Stomach (tissue), 8 donors: ENCODE measurements at regions not wholly inside any gene's neighbourhood (a gene's known extent, or its start where the extent isn't known, plus 50 kb on each side); places are given as distances from the start of the nearest gene placed in this dataset.
A peak's percentile ranks its signal among the peaks of the same experiment; 100 is the strongest.

Source experiments
- DNase-seq, 2 donors: peaks; one replicate each; pipeline versions ENCODE4 v3.0.0 to v3.0.0-alpha.2; 2013 to 2019
- H3K27ac ChIP-seq, 5 donors: fragments of 200-600 bp in 4 of 5; sonication (generic) in 4 of 5; one replicate each; pipeline ENCODE4 v1.5.1; 2013 to 2019; ENCODE audit warnings: mild to moderate bottlenecking in 1 of 5, moderate library complexity in 1 of 5
- H3K27me3 ChIP-seq, 3 donors: fragments of 200-600 bp; sonication (generic); one replicate each; pipeline ENCODE4 v1.5.1; 2017 to 2019; ENCODE audit warnings: mixed run types in 1 of 3
- H3K36me3 ChIP-seq, 4 donors: fragments of 200-600 bp; sonication (generic); 1 replicate in 3 of 4; 2 replicates in 1 of 4; pipeline ENCODE4 v1.5.1; 2016 to 2019
- H3K4me1 ChIP-seq, 4 donors: fragments of 200-600 bp; sonication (generic); one replicate each; pipeline ENCODE4 v1.5.1; 2016 to 2019
- H3K4me3 ChIP-seq, 4 donors: fragments of 200-600 bp; sonication (generic) in 3 of 4; one replicate each; pipeline ENCODE4 v1.5.1; 2016 to 2019; ENCODE audit warnings: mild to moderate bottlenecking in 1 of 4
- H3K9me3 ChIP-seq, 4 donors: fragments of 200-600 bp; sonication (generic); one replicate each; pipeline ENCODE4 v1.5.1; 2016 to 2019
- EP300 ChIP-seq: sonication (generic); formaldehyde crosslinking; IDR thresholded peaks from one replicate; pipeline ENCODE4 v1.6.1; 2017; ENCODE audit warnings: antibody characterized with exemption
- POLR2A ChIP-seq, 4 donors: fragments of 450-650 bp; IDR thresholded peaks; one replicate each; pipeline ENCODE4 v1.6.1; 2016; ENCODE audit warnings: antibody characterized with exemption in 4 of 4, control low read depth in 2 of 4, mild to moderate bottlenecking in 1 of 4, moderate library complexity in 1 of 4
- POLR2AphosphoS5 ChIP-seq, 3 donors: sonication (generic); formaldehyde crosslinking; IDR thresholded peaks; one replicate each; pipeline ENCODE4 v1.6.1; 2016; ENCODE audit warnings: antibody characterized with exemption in 3 of 3
- WGBS, 5 donors: extraction: QIAGEN DNeasy Blood & Tissue Kit in 3 of 5; methylation state at CpG; one replicate each; pipeline versions ENCODE4 v1.1.5 to v1.1.7; 2013 to 2018; 5-methylcytosine and 5-hydroxymethylcytosine counted together
- intact Hi-C: fragments of 100-400 bp; cut with DNase I; formaldehyde crosslinking; loops from one replicate; pipeline ENCODE4 v1.15.1; 2023; ENCODE audit warnings: low total_unique reads
- TF ChIP-seq, protein P1 (sequence below), 7 experiments: fragments of 450-650 bp in 4 of 7; fragments of 200-600 bp in 3 of 7; sonication (generic) in 3 of 7; IDR thresholded peaks; one replicate each; pipeline ENCODE4 v1.5.1; 2016 to 2019; ENCODE audit warnings: antibody characterized with exemption in 7 of 7, control low read depth in 2 of 7, mild to moderate bottlenecking in 1 of 7
- donor health status: healthy with polysubstance abuse.
- donor health status: Bipolar disorder and iron deficiency.
- donor health status: healthy.

DNA sequence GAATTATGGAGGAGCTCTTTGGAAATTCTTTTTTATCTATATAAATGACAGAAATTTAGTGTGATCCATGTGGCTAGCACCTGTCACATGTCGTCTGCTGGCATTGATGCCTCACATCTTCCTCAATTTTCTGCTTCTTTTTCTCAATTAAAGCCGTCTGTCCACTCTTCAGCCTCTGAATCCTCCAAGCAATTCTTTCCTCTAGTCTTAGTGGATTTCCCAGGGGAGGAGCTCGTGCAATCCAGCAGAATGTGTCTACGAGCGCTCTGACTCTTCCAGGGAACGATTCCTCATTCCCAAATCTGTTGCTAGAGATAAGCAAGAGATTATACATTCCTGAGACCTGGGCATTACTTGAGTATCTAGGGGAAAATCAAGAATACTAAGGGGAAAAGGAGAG is 176.6 kb downstream of the EMP1 start:
- Histone ChIP-seq H3K36me3 (no peaks in the 10 kb centered on the region), H3K27ac (no peak overlapping the region), H3K9me3 (peaks cover 0 to 2% (median 0%) of the 10 kb centered on the region in 4 donors), H3K27me3 (no peaks in the 10 kb centered on the region), H3K4me1 (peaks cover 3 to 38% (median 21%) of the 10 kb centered on the region in 4 donors), H3K4me3 (no peak overlapping the region)
- no peak for DNase-seq
- TF ChIP-seq EP300: no peak
- no peak for TF ChIP-seq POLR2A (IDR thresholded peaks at IDR 0.05)
- no peak for TF ChIP-seq POLR2AphosphoS5 (IDR thresholded peaks at IDR 0.05)
- intact Hi-C loops: no loop called here
- 62 to 85% (median 71%) methylated on average over 6 of the region's 6 CpGs for WGBS, 5 donors

DNA sequence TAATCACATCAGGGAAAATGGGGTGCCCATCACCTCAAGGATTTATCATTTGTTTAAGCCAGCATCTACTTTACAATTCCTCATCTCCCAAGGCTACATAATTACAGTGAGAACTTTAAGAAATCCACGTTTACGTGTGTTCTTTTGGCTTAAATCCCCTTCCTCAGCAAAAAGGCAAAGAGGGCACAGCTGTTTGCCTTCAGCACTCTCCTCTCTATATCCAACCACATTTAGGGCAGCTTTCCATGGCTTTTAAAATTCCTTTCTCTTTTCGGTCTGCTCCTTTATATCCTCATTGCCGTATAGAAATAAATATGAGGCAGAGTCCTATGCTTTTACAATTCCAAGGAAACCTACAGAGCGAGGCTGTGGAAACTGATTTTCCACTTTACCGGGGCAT is 175.9 kb downstream of the EMP1 start:
- peak in 1 of 2 donors; percentile 36 for DNase-seq
- Histone ChIP-seq H3K4me1 (peaks cover 3 to 38% (median 21%) of the 10 kb centered on the region in 4 donors), H3K4me3 (no peak overlapping the region), H3K36me3 (no peaks in the 10 kb centered on the region), H3K27ac (no peak overlapping the region), H3K9me3 (no peaks in the 10 kb centered on the region), H3K27me3 (no peaks in the 10 kb centered on the region)
- TF ChIP-seq EP300 (no peak), POLR2A (IDR thresholded peaks at IDR 0.05) (no peak), POLR2AphosphoS5 (IDR thresholded peaks at IDR 0.05) (no peak)
- TF ChIP-seq, protein P1, sequence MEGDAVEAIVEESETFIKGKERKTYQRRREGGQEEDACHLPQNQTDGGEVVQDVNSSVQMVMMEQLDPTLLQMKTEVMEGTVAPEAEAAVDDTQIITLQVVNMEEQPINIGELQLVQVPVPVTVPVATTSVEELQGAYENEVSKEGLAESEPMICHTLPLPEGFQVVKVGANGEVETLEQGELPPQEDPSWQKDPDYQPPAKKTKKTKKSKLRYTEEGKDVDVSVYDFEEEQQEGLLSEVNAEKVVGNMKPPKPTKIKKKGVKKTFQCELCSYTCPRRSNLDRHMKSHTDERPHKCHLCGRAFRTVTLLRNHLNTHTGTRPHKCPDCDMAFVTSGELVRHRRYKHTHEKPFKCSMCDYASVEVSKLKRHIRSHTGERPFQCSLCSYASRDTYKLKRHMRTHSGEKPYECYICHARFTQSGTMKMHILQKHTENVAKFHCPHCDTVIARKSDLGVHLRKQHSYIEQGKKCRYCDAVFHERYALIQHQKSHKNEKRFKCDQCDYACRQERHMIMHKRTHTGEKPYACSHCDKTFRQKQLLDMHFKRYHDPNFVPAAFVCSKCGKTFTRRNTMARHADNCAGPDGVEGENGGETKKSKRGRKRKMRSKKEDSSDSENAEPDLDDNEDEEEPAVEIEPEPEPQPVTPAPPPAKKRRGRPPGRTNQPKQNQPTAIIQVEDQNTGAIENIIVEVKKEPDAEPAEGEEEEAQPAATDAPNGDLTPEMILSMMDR (IDR thresholded peaks at IDR 0.05): no peak
- intact Hi-C loops: no loop called here
- 67 to 85% (median 77%) methylated on average over 6 of the region's 6 CpGs for WGBS, 5 donors

DNA sequence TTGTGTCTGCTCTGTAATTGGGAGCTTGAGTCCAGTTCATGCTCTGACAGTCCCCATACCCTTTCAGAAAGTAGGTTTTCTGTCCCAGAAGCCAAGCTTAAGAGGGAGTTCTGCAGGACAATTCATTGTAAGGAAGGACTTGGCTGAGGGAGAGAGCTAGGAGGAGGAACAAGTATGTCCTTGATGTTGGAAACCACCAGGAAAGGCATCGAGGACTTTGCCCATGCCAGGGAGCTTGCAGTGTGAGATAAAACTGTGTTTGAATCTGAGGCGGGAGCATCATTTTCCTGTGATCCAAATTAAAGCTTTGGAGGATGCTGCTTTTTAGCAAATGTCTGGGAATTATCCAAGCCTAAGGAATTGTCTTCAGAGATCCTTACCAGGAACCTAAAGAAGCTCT is 175.3 kb downstream of the EMP1 start:
- no peaks in the 10 kb centered on the region for H3K27me3 ChIP-seq
- H3K4me3 ChIP-seq: no peak overlapping the region
- peaks cover 3 to 38% (median 21%) of the 10 kb centered on the region in 4 donors for H3K4me1 ChIP-seq
- H3K27ac ChIP-seq: peak overlapping the region in 2 of 5 donors; percentile 18 to 50
- H3K36me3 ChIP-seq: no peaks in the 10 kb centered on the region
- intact Hi-C loops: no loop called here
- DNase-seq: no peak
- TF ChIP-seq POLR2AphosphoS5 (IDR thresholded peaks at IDR 0.05): no peak
- TF ChIP-seq, protein P1 (IDR thresholded peaks at IDR 0.05): no peak
- no peak for TF ChIP-seq EP300
- H3K9me3 ChIP-seq: no peaks in the 10 kb centered on the region
- 42 to 70% (median 55%) methylated on average over 2 of the region's 2 CpGs for WGBS, 5 donors

DNA sequence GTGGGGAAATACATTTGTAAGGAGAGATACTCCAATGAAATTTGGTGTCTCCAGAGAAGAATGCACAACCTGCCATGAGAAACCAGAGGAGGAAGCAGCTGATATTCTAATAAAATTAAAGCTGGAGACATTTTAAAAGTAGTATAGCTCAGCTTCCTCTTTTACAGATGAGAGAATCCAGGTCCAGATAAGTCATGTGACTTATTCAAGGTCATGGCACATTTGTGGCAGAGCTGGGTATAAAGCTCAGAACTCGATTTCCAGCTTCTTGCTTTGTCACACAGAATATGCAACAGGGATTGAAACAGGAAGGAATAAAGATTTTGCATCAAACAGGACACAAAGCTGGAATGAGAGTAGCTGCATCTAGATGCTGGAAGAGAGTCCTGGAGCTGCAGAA is 174.8 kb downstream of the EMP1 start:
- WGBS, 5 donors: 29 to 44% (median 39%) methylated on average over 1 of the region's 1 CpG
- Histone ChIP-seq H3K36me3 (no peaks in the 10 kb centered on the region), H3K27ac (peak overlapping the region in 2 of 5 donors; percentile 18 to 50), H3K4me3 (no peak overlapping the region), H3K9me3 (no peaks in the 10 kb centered on the region), H3K27me3 (no peaks in the 10 kb centered on the region), H3K4me1 (peaks cover 3 to 37% (median 20%) of the 10 kb centered on the region in 4 donors)
- intact Hi-C loops: no loop called here
- no peak for DNase-seq
- TF ChIP-seq, protein P1 (IDR thresholded peaks at IDR 0.05): no peak
- TF ChIP-seq EP300 (no peak), POLR2AphosphoS5 (IDR thresholded peaks at IDR 0.05) (no peak), POLR2A (IDR thresholded peaks at IDR 0.05) (no peak)

DNA sequence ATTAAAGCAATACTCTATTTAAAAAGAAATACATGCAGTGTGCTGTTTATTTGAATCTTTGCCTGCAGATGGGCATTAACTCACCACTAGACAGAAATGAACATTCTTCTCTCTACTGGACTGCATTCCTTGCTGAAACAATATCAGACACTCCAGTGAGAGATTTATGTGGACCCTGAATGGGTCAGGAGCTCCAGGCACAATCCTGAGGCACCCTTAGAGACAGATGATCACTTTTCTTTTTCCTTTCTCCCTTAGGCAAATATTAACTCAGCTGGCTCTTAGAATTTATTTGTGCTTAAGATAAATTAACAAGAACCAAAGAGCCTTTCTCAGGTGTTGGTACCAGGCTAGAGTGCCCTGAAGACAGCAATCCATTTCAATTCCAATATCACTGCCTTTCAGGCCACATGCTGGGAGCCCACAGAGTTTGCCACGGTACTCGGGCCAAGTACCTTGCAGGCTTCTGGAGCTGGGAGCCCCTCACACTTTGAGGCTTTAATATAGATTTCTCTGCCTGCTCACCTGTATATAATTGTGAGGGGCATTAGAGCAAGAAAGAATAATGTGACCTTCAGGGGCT is 173.0 kb downstream of the EMP1 start:
- Histone ChIP-seq H3K4me3 (no peak overlapping the region), H3K27ac (peak overlapping the region in 1 of 5 donors; percentile 7), H3K27me3 (no peaks in the 10 kb centered on the region), H3K9me3 (no peaks in the 10 kb centered on the region), H3K4me1 (peaks cover 0 to 19% (median 10%) of the 10 kb centered on the region in 4 donors), H3K36me3 (no peaks in the 10 kb centered on the region)
- intact Hi-C loops: loop anchor here (10.0 kb wide), 1 partner anchor 165 kb away; no protein-coding TSS in a partner anchor
- 30 to 70% (median 47%) methylated on average over 2 of the region's 2 CpGs for WGBS, 5 donors
- DNase-seq: no peak
- TF ChIP-seq POLR2A (IDR thresholded peaks at IDR 0.05): no peak
